GM12875 (cell line): ENCODE measurements at regions not wholly inside any gene's neighbourhood (a gene's known extent, or its start where the extent isn't known, plus 50 kb on each side); places are given as distances from the start of the nearest gene placed in this dataset.

Source experiments
- H3K4me3 ChIP-seq: one replicate; pipeline ENCODE4 v1.5.1; 2011; ENCODE audit warnings: low read depth, low read length, control low read depth
- TF ChIP-seq, protein P1 (sequence below): IDR thresholded peaks from 2 replicates; pipeline ENCODE4 v1.5.1; 2011; ENCODE audit warnings: low read depth, mild to moderate bottlenecking, control low read depth, inconsistent platforms, low read length, moderate library complexity, borderline replicate concordance; ENCODE audit not compliant: insufficient read depth

DNA sequence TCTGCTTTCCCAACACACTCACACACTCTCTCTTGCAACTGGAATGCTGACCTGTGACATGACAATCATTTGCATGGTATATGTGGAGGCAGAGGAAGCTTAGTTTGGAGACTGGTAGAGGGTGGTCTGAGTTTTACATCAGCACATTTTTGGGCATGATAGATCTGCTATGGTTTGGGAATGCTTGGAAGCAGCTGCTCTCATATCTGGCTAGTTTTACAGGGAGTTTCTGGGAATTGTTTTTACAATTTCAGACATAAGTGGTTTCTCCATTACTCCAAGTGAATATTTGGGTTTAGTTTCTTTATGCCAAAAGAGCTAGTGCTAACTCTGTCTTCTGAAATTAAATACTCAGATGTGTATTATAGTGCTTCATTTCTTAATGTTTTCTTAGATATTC lies 977.6 kb downstream of the SUCLG1 start:
- no peak overlapping the region for H3K4me3 ChIP-seq
- TF ChIP-seq, protein P1, sequence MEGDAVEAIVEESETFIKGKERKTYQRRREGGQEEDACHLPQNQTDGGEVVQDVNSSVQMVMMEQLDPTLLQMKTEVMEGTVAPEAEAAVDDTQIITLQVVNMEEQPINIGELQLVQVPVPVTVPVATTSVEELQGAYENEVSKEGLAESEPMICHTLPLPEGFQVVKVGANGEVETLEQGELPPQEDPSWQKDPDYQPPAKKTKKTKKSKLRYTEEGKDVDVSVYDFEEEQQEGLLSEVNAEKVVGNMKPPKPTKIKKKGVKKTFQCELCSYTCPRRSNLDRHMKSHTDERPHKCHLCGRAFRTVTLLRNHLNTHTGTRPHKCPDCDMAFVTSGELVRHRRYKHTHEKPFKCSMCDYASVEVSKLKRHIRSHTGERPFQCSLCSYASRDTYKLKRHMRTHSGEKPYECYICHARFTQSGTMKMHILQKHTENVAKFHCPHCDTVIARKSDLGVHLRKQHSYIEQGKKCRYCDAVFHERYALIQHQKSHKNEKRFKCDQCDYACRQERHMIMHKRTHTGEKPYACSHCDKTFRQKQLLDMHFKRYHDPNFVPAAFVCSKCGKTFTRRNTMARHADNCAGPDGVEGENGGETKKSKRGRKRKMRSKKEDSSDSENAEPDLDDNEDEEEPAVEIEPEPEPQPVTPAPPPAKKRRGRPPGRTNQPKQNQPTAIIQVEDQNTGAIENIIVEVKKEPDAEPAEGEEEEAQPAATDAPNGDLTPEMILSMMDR, result no peak

DNA sequence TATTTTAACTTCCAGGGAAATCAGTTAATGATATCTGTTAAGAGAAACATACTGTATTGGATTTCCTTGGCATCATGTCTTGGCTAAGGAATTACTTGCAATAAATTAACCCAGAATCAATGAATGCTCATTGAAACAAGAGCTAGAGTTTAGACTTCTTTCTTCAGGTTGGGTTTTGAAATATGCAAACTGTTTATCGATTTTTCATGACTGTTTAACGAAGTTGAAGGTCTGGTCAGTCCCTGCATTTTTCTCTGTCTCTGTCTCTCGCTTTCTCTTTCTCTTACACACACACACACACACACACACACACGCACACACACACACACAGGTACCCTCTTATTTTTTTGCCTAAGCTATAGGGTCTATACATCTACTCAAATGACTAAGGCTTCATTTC lies 981.0 kb downstream of the SUCLG1 start:
- H3K4me3 ChIP-seq, result no peak overlapping the region
- TF ChIP-seq, protein P1, result no peak

DNA sequence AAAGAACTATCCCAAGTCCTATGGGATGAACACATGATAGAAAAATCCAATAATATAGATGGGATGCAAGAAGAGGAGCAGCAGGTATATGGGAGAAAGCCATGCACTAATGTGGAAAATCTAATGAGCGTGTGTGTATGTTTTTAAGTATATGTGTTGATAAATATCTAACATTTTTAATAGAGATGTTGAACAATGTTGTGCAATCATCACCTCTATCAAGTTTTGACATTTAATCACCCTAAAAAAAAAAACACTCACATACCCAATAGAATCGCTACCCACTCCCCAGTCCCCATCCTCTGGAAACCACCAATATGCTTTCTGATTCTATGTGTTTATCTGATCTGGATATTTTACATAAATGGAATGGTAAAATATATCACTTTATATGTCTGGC lies 983.7 kb downstream of the SUCLG1 start:
- TF ChIP-seq, protein P1, result no peak
- H3K4me3 ChIP-seq, result no peak overlapping the region

DNA sequence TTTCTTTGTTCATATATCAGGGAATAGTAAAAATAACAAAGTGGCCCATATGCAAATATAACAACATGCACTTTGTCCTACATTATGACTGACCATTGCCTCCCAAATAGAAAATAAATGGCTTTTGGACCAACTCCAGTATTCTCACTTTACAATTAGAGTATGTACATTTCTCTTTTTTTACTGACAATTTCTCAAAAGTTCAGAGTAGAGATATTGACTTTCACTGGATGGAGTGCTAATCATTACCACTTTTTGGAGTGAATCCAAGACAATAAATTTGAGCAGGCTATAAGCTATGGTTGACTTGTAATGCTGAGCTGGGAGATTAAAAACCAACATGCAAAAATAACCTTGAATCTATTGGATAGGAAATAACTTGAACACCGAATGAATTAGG lies 987.4 kb downstream of the SUCLG1 start:
- H3K4me3 ChIP-seq, result no peak overlapping the region
- TF ChIP-seq, protein P1, result no peak

DNA sequence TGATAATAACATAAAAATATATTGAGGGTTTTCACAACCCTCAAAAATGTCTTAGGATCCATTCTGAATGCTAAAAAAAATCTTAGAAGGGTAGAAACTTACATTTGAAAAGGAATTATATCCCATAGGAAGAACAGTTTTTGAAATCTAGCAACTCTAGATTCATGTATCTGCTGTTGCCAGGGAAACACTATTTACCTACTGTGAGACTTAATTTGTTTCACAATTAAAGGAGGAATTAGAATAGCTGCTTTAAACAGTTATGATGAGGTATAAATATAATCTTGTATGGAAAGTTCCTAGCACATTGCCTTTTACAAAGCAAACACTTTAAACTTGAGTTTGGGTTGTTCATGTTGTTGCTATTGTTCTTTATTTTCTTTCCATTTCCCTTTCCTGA lies 988.2 kb downstream of the SUCLG1 start:
- H3K4me3 ChIP-seq, result no peak overlapping the region
- TF ChIP-seq, protein P1, result no peak

- TF ChIP-seq, protein P1, result no peak
- no peak overlapping the region for H3K4me3 ChIP-seq
Measured at GRCh38 chr2:83464444-83464843, 994.6 kb downstream of the SUCLG1 start.

DNA sequence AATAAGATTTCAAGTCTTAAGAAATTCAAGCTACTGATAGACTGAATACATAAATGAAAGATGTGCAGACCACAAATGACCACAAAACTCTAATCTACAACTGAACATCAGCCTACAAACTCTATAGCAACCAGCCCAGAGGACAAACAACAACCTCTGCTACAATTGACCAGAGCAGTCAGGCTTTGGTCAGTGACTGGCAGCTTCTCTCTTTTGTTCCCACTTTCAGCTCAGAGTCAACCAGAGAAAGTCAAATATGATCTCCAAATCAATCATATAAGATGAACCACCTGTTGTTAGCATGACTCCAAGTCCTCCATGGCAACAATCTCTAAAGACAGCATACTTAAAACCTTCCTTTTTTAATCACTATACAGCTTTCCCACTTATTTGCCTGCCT lies 996.2 kb downstream of the SUCLG1 start:
- TF ChIP-seq, protein P1, result no peak
- no peak overlapping the region for H3K4me3 ChIP-seq
